Right lobe of liver (tissue), 4 donors: ENCODE measurements at regions not wholly inside any gene's neighbourhood (a gene's known extent, or its start where the extent isn't known, plus 50 kb on each side); places are given as distances from the start of the nearest gene placed in this dataset.

Source experiments
- CTCF ChIP-seq, 4 donors: fragments of 200-600 bp in 3 of 4; fragments of 450-650 bp in 1 of 4; IDR thresholded peaks; one replicate each; pipeline versions ENCODE4 v1.5.1 to v1.8.0; 2016 to 2022; ENCODE audit warnings: antibody characterized with exemption in 4 of 4, mild to moderate bottlenecking in 2 of 4
- POLR2A ChIP-seq: fragments of 450-650 bp; IDR thresholded peaks from one replicate; pipeline ENCODE4 v1.6.1; 2017; ENCODE audit warnings: antibody characterized with exemption, mild to moderate bottlenecking
- donor health status: DM: no; HTN: no; CAD: no.
- donor health status: DM: no; HTN: no; CAD: no.
- donor health status: DM: no; HTN: yes; CAD: no.

DNA sequence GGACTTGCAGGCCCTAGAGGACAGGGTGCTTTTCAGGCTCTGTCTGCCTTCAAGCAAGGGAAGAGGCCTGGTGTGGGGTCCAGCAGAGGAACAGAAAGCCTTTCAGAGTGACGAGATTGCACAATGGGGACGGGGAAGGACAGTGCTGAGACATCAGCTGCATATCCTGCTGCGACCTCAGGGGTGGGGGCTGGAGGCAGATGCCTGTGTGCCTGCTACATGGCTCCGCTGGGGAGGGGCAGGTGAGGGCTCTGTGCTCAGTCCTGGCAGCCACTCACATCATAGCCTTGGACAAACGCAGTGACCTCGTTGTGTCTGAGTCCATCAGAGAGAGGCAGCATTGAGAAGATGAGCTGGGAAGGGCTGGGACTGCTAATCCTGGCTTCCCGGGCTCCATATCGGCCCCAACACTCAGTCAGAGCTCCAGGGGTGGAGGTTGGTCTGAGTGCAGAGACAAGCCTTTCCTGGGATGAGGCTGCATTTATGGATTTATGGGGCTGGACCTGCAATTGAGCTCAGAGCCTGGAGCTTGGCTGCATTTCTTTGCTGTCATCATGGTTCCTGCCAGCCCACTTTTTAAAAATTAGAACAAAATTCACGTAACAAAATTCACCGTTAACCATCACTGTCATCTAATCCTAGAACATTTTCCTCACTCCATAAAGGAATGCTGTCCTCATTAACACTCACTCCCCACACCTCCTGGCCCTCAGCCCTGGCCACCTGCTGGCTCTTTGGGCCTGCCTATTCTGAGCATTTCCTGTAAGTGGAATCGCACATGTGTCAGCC, 196.9 kb upstream of the SLC24A3 start:
- TF ChIP-seq CTCF (IDR thresholded peaks at IDR 0.05), result no peak
- TF ChIP-seq POLR2A, result no peak
